HG02885 (cell line): ENCODE measurements at regions not wholly inside any gene's neighbourhood (a gene's known extent, or its start where the extent isn't known, plus 50 kb on each side); places are given as distances from the start of the nearest gene placed in this dataset.

ENCODE experiments used
- ATAC-seq: cut with Tn5 transposase; IDR thresholded peaks from one replicate; pipeline ENCODE4 v1.9.1; 2021; ENCODE audit warnings: mild to moderate bottlenecking; ENCODE audit not compliant: unreplicated experiment, poor library complexity

- ATAC-seq = no peak
Observed at GRCh38 chr18:29225351-29225750, 1048.4 kb upstream of the CDH2 start.

GRCh38 chr18:29218091-29218490, 1041.2 kb upstream of the CDH2 start:
- ATAC-seq = no peak

- no peak for ATAC-seq
Observed at GRCh38 chr18:29217124-29217915, 1040.4 kb upstream of the CDH2 start.

GRCh38 chr18:29198834-29199233, 1021.9 kb upstream of the CDH2 start:
- ATAC-seq = no peak

GRCh38 chr18:29196307-29196706, 1019.4 kb upstream of the CDH2 start:
- ATAC-seq = no peak

GRCh38 chr18:29191263-29191662, 1014.3 kb upstream of the CDH2 start:
- ATAC-seq = no peak

- ATAC-seq = no peak
Observed at GRCh38 chr18:29188760-29189159, 1011.8 kb upstream of the CDH2 start.

GRCh38 chr18:29185801-29186200, 1008.9 kb upstream of the CDH2 start:
- no peak for ATAC-seq

GRCh38 chr18:29184654-29185053, 1007.7 kb upstream of the CDH2 start:
- no peak for ATAC-seq

GRCh38 chr18:29181151-29181901, 1004.4 kb upstream of the CDH2 start:
- ATAC-seq = no peak

- ATAC-seq = no peak
Observed at GRCh38 chr18:29176681-29177080, 999.8 kb upstream of the CDH2 start.

GRCh38 chr18:29174891-29175290, 998.0 kb upstream of the CDH2 start:
- no peak for ATAC-seq

- ATAC-seq = no peak
Observed at GRCh38 chr18:29172756-29173067, 995.8 kb upstream of the CDH2 start.

GRCh38 chr18:29171892-29172755, 995.2 kb upstream of the CDH2 start:
- ATAC-seq = no peak

- ATAC-seq = no peak
Observed at GRCh38 chr18:29169599-29169998, 992.7 kb upstream of the CDH2 start.

GRCh38 chr18:29164993-29165599, 988.2 kb upstream of the CDH2 start:
- ATAC-seq = no peak

GRCh38 chr18:29164020-29164706, 987.2 kb upstream of the CDH2 start:
- no peak for ATAC-seq

GRCh38 chr18:29163596-29163995, 986.7 kb upstream of the CDH2 start:
- no peak for ATAC-seq

GRCh38 chr18:29161429-29161828, 984.5 kb upstream of the CDH2 start:
- ATAC-seq = no peak

- no peak for ATAC-seq
Observed at GRCh38 chr18:29160170-29160569, 983.2 kb upstream of the CDH2 start.
